H1 (cell line): ENCODE measurements at regions not wholly inside any gene's neighbourhood (a gene's known extent, or its start where the extent isn't known, plus 50 kb on each side); places are given as distances from the start of the nearest gene placed in this dataset.
"Not testable (repeated sequence)": the region's sequence is repeated elsewhere in the genome, so short reads cannot be mapped to it uniquely, and the experiment has no call there.

Experiments
- CTCF ChIP-seq, 3 experiments: IDR thresholded peaks; 1 replicate in 2 of 3; 2 replicates in 1 of 3; pipeline versions ENCODE4 v1.5.1 to v1.6.1; 2011; ENCODE audit warnings: low read length in 3 of 3, mild to moderate bottlenecking in 3 of 3, inconsistent platforms in 2 of 3, low read depth in 1 of 3, moderate library complexity in 1 of 3; ENCODE audit not compliant: insufficient read depth in 1 of 3; ENCODE audit errors: control extremely low read depth in 1 of 3
- E2F6 ChIP-seq: IDR thresholded peaks from 2 replicates; pipeline ENCODE4 v1.6.1; 2012; ENCODE audit warnings: inconsistent platforms
- EP300 ChIP-seq, 2 experiments: IDR thresholded peaks; 1 replicate in 1 of 2; 2 replicates in 1 of 2; pipeline ENCODE4 v1.6.1; 2011 to 2012; ENCODE audit warnings: low read depth in 2 of 2, low read length in 2 of 2, mild to moderate bottlenecking in 2 of 2, borderline replicate concordance in 1 of 2, inconsistent platforms in 1 of 2, moderate library complexity in 1 of 2
- GTF2F1 ChIP-seq: IDR thresholded peaks from 2 replicates; pipeline ENCODE4 v1.6.1; 2012; ENCODE audit warnings: low read depth, low read length, improper control_type of control experiment, borderline replicate concordance
- JUN ChIP-seq: IDR thresholded peaks from 2 replicates; pipeline ENCODE4 v1.6.1; 2011; ENCODE audit warnings: low read depth, mild to moderate bottlenecking, improper control_type of control experiment, low read length
- JUND ChIP-seq: IDR thresholded peaks from 2 replicates; pipeline ENCODE4 v1.6.1; 2011; ENCODE audit warnings: mild to moderate bottlenecking, improper control_type of control experiment, low read length
- KDM1A ChIP-seq: fragments of 200-600, 300-600 bp; sonication (generic); IDR thresholded peaks from 2 replicates; pipeline ENCODE4 v1.7.1; 2016; ENCODE audit warnings: mild to moderate bottlenecking, low read length, borderline replicate concordance
- MAX ChIP-seq: IDR thresholded peaks from 2 replicates; pipeline ENCODE4 v1.6.1; 2012; ENCODE audit warnings: inconsistent platforms
- POLR2A ChIP-seq, 2 experiments: IDR thresholded peaks; 1 replicate in 1 of 2; 2 replicates in 1 of 2; pipeline ENCODE4 v1.6.1; 2011; ENCODE audit warnings: low read depth in 2 of 2, low read length in 2 of 2, mild to moderate bottlenecking in 2 of 2; ENCODE audit errors: control extremely low read depth in 1 of 2
- RBBP5 ChIP-seq: IDR thresholded peaks from 2 replicates; pipeline ENCODE4 v1.7.1; 2012; ENCODE audit warnings: low read depth, mild to moderate bottlenecking, inconsistent platforms, low read length, moderate library complexity, borderline replicate concordance
- RXRA ChIP-seq: IDR thresholded peaks from 2 replicates; pipeline ENCODE4 v1.6.1; 2011; ENCODE audit warnings: low read depth, mild to moderate bottlenecking, low read length, moderate library complexity; ENCODE audit not compliant: insufficient read depth
- SIX5 ChIP-seq: IDR thresholded peaks from 2 replicates; pipeline ENCODE4 v1.6.1; 2011; ENCODE audit warnings: mild to moderate bottlenecking, low read depth, low read length
- USF2 ChIP-seq: IDR thresholded peaks from 2 replicates; pipeline ENCODE4 v1.6.1; 2011; ENCODE audit warnings: low read length, improper control_type of control experiment

- TF ChIP-seq JUND; E2F6; CTCF (IDR thresholded peaks at IDR 0.05; ENCODE audit: control extremely low read depth in 1 of 3, insufficient read depth in 1 of 3, low read depth in 1 of 3, low read length in 3 of 3); POLR2A (IDR thresholded peaks at IDR 0.05; ENCODE audit: control extremely low read depth in 1 of 2, low read depth in 2 of 2, low read length in 2 of 2); GTF2F1; JUN; MAX; SIX5; EP300 (IDR thresholded peaks at IDR 0.05; ENCODE audit: borderline replicate concordance in 1 of 2, low read depth in 2 of 2, low read length in 2 of 2); USF2; RXRA; RBBP5; KDM1A: not testable (repeated sequence)
These were observed 55.6 kb upstream of the GPR39 start for GRCh38 chr2:132360964-132361363.
